Stimulated activated memory B cell treated with anti-CD40 and anti-IgM and Interleukin-4, amounts not matched to agents 10 μg/mL and 1 μg/mL and 100 μg/mL, for 72 hours (primary cell): ENCODE measurements at regions not wholly inside any gene's neighbourhood (a gene's known extent, or its start where the extent isn't known, plus 50 kb on each side); places are given as distances from the start of the nearest gene placed in this dataset.

Source experiments
- ATAC-seq: fragments of 150-1000 bp; cut with Tn5 transposase; 2 replicates; pipeline ENCODE4 v1.10.0; 2021
- H3K27ac Mint-ChIP-seq: one replicate; pipeline ENCODE4 v1.8.0; 2022; ENCODE audit warnings: mild to moderate bottlenecking, mixed read lengths
- H3K27me3 Mint-ChIP-seq: one replicate; pipeline ENCODE4 v1.8.0; 2022; ENCODE audit warnings: mixed read lengths
- H3K36me3 Mint-ChIP-seq: one replicate; pipeline ENCODE4 v1.8.0; 2022; ENCODE audit warnings: mixed read lengths
- H3K4me1 Mint-ChIP-seq: one replicate; pipeline ENCODE4 v1.8.0; 2022; ENCODE audit warnings: mixed read lengths
- H3K4me3 Mint-ChIP-seq: one replicate; pipeline ENCODE4 v1.8.0; 2022; ENCODE audit warnings: mild to moderate bottlenecking, moderate library complexity, mixed read lengths
- H3K9me3 Mint-ChIP-seq: one replicate; pipeline ENCODE4 v1.8.0; 2022; ENCODE audit warnings: mixed read lengths

GRCh38 chr7:131225619-131226513 lies 101.8 kb upstream of the MKLN1 start:
- peak overlapping the region; percentile 60 for H3K27ac Mint-ChIP-seq
- ATAC-seq = no peak
- no peaks in the 10 kb centered on the region for H3K36me3 Mint-ChIP-seq

GRCh38 chr7:131226514-131226865 lies 101.2 kb upstream of the MKLN1 start:
- Mint-ChIP-seq H3K4me3 (no peak overlapping the region), H3K27me3 (no peaks in the 10 kb centered on the region), H3K27ac (peak overlapping the region; percentile 60), H3K9me3 (no peaks in the 10 kb centered on the region), H3K4me1 (peaks cover 26% of the 10 kb centered on the region), H3K36me3 (no peaks in the 10 kb centered on the region)
- no peak for ATAC-seq

More at GRCh38 chr7:131225619-131226513, 101.8 kb upstream of the MKLN1 start:
- peaks cover 24% of the 10 kb centered on the region for H3K4me1 Mint-ChIP-seq
- no peaks in the 10 kb centered on the region for H3K27me3 Mint-ChIP-seq
- H3K9me3 Mint-ChIP-seq = no peaks in the 10 kb centered on the region
- no peak overlapping the region for H3K4me3 Mint-ChIP-seq

- H3K36me3 Mint-ChIP-seq = no peaks in the 10 kb centered on the region
- peak; percentile 96 for ATAC-seq
- H3K4me3 Mint-ChIP-seq = peak overlapping the region; percentile 58
- H3K27me3 Mint-ChIP-seq = no peaks in the 10 kb centered on the region
- peak overlapping the region; percentile 70 for H3K27ac Mint-ChIP-seq
- H3K9me3 Mint-ChIP-seq = no peaks in the 10 kb centered on the region
- H3K4me1 Mint-ChIP-seq = peaks cover 30% of the 10 kb centered on the region
Observed at GRCh38 chr7:131231381-131232220, 96.1 kb upstream of the MKLN1 start.

- peak overlapping the region; percentile 35 for H3K27ac Mint-ChIP-seq
- no peaks in the 10 kb centered on the region for H3K27me3 Mint-ChIP-seq
- H3K9me3 Mint-ChIP-seq = no peaks in the 10 kb centered on the region
- no peak for ATAC-seq
- no peak overlapping the region for H3K4me3 Mint-ChIP-seq
- no peaks in the 10 kb centered on the region for H3K36me3 Mint-ChIP-seq
- peaks cover 19% of the 10 kb centered on the region for H3K4me1 Mint-ChIP-seq
Observed at GRCh38 chr7:131232768-131233167, 94.9 kb upstream of the MKLN1 start.

- ATAC-seq = no peak
- H3K27me3 Mint-ChIP-seq = no peaks in the 10 kb centered on the region
- H3K27ac Mint-ChIP-seq = peak overlapping the region; percentile 35
- no peaks in the 10 kb centered on the region for H3K36me3 Mint-ChIP-seq
- no peaks in the 10 kb centered on the region for H3K9me3 Mint-ChIP-seq
- peaks cover 19% of the 10 kb centered on the region for H3K4me1 Mint-ChIP-seq
- no peak overlapping the region for H3K4me3 Mint-ChIP-seq
Observed at GRCh38 chr7:131233193-131233592, 94.5 kb upstream of the MKLN1 start.

GRCh38 chr7:131234719-131235488 lies 92.8 kb upstream of the MKLN1 start:
- Mint-ChIP-seq H3K4me3 (no peak overlapping the region), H3K9me3 (no peaks in the 10 kb centered on the region), H3K4me1 (peaks cover 19% of the 10 kb centered on the region), H3K27me3 (no peaks in the 10 kb centered on the region), H3K36me3 (no peaks in the 10 kb centered on the region), H3K27ac (peak overlapping the region; percentile 77)
- ATAC-seq = no peak

GRCh38 chr7:131235489-131236317 lies 92.0 kb upstream of the MKLN1 start:
- Mint-ChIP-seq H3K27ac (peak overlapping the region; percentile 77), H3K9me3 (no peaks in the 10 kb centered on the region), H3K27me3 (no peaks in the 10 kb centered on the region), H3K4me1 (peaks cover 19% of the 10 kb centered on the region), H3K4me3 (no peak overlapping the region), H3K36me3 (no peaks in the 10 kb centered on the region)
- ATAC-seq = peak; percentile 4

GRCh38 chr7:131236318-131236672 lies 91.4 kb upstream of the MKLN1 start:
- Mint-ChIP-seq H3K9me3 (no peaks in the 10 kb centered on the region), H3K27me3 (no peaks in the 10 kb centered on the region), H3K4me1 (peaks cover 16% of the 10 kb centered on the region), H3K36me3 (no peaks in the 10 kb centered on the region), H3K4me3 (no peak overlapping the region), H3K27ac (peak overlapping the region; percentile 77)
- ATAC-seq = no peak

- H3K27me3 Mint-ChIP-seq = no peaks in the 10 kb centered on the region
- no peaks in the 10 kb centered on the region for H3K36me3 Mint-ChIP-seq
- H3K27ac Mint-ChIP-seq = no peak overlapping the region
- H3K4me3 Mint-ChIP-seq = no peak overlapping the region
- ATAC-seq = no peak
- H3K9me3 Mint-ChIP-seq = no peaks in the 10 kb centered on the region
- H3K4me1 Mint-ChIP-seq = peaks cover 11% of the 10 kb centered on the region
Observed at GRCh38 chr7:131238347-131238931, 89.2 kb upstream of the MKLN1 start.

- H3K4me1 Mint-ChIP-seq = no peaks in the 10 kb centered on the region
Observed at GRCh38 chr7:131241386-131241785, 86.3 kb upstream of the MKLN1 start.

GRCh38 chr7:131242123-131242650 lies 85.5 kb upstream of the MKLN1 start:
- no peaks in the 10 kb centered on the region for H3K9me3 Mint-ChIP-seq
- H3K4me3 Mint-ChIP-seq = no peak overlapping the region
- H3K27me3 Mint-ChIP-seq = no peaks in the 10 kb centered on the region
- no peaks in the 10 kb centered on the region for H3K4me1 Mint-ChIP-seq
- H3K36me3 Mint-ChIP-seq = no peaks in the 10 kb centered on the region
- ATAC-seq = no peak
- no peak overlapping the region for H3K27ac Mint-ChIP-seq

More at GRCh38 chr7:131241386-131241785, 86.3 kb upstream of the MKLN1 start:
- no peaks in the 10 kb centered on the region for H3K9me3 Mint-ChIP-seq
- no peak overlapping the region for H3K4me3 Mint-ChIP-seq
- H3K27me3 Mint-ChIP-seq = no peaks in the 10 kb centered on the region
- H3K36me3 Mint-ChIP-seq = no peaks in the 10 kb centered on the region
- no peak for ATAC-seq
- H3K27ac Mint-ChIP-seq = no peak overlapping the region

GRCh38 chr7:131244259-131244852 lies 83.3 kb upstream of the MKLN1 start:
- H3K4me1 Mint-ChIP-seq = no peaks in the 10 kb centered on the region
- ATAC-seq = no peak
- no peak overlapping the region for H3K27ac Mint-ChIP-seq
- H3K36me3 Mint-ChIP-seq = no peaks in the 10 kb centered on the region
- no peak overlapping the region for H3K4me3 Mint-ChIP-seq
- no peaks in the 10 kb centered on the region for H3K9me3 Mint-ChIP-seq
- peaks cover 4% of the 10 kb centered on the region for H3K27me3 Mint-ChIP-seq

- peaks cover 17% of the 10 kb centered on the region for H3K27me3 Mint-ChIP-seq
Observed at GRCh38 chr7:131249003-131249402, 78.7 kb upstream of the MKLN1 start.

More at GRCh38 chr7:131249003-131249402, 78.7 kb upstream of the MKLN1 start:
- H3K4me3 Mint-ChIP-seq = no peak overlapping the region
- H3K4me1 Mint-ChIP-seq = no peaks in the 10 kb centered on the region
- peaks cover 5% of the 10 kb centered on the region for H3K36me3 Mint-ChIP-seq
- ATAC-seq = no peak
- H3K9me3 Mint-ChIP-seq = peaks cover 5% of the 10 kb centered on the region
- no peak overlapping the region for H3K27ac Mint-ChIP-seq
